Caco-2 (cell line): ENCODE measurements at regions not wholly inside any gene's neighbourhood (a gene's known extent, or its start where the extent isn't known, plus 50 kb on each side); places are given as distances from the start of the nearest gene placed in this dataset.

Source experiments
- BruUV-seq: library from RNA; stranded (reverse); fragments of 400-500 nt; replicated peaks from 2 replicates; lab custom pipeline; 2021; lab: Mats Ljungman, UMichigan
- CTCF ChIA-PET: fragments of 300-600 bp; sonication (Branson Sonifier 250); formaldehyde crosslinking; loops from one replicate; lab custom pipeline; 2022; ENCODE audit warnings: antibody characterized with exemption; lab: Charles Lee
- POLR2A ChIA-PET: fragments of 300-600 bp; sonication (Branson Sonifier 250); formaldehyde crosslinking; loops from one replicate; lab custom pipeline; 2022; ENCODE audit warnings: antibody characterized with exemption; lab: Charles Lee
- DNase-seq, 2 experiments: peaks; one replicate each; pipeline versions ENCODE4 v3.0.0 to v3.0.0-alpha.2; 2020 to 2022
- H3K27me3 ChIP-seq: replicated peaks from 2 replicates; pipeline ENCODE4 v1.6.0; 2011; ENCODE audit warnings: low read length; ENCODE audit not compliant: control insufficient read depth, insufficient read depth
- H3K36me3 ChIP-seq: 2 replicates; pipeline ENCODE4 v1.5.1; 2011; ENCODE audit warnings: low read length; ENCODE audit not compliant: control insufficient read depth, insufficient read depth
- H3K4me1 ChIP-seq: fragments of 250-450 bp; sonication (Bioruptor Pico); 2 replicates; pipeline ENCODE4 v1.5.1; 2020; ENCODE audit warnings: mild to moderate bottlenecking
- H3K4me3 ChIP-seq: 2 replicates; pipeline ENCODE4 v1.5.1; 2011; ENCODE audit warnings: low read depth, mild to moderate bottlenecking, control low read depth, low read length
- H3K9me3 ChIP-seq: fragments of 250-450 bp; sonication (Bioruptor Pico); 2 replicates; pipeline ENCODE4 v1.5.1; 2020; ENCODE audit warnings: mild to moderate bottlenecking, moderate library complexity
- H3K27ac Mint-ChIP-seq: one replicate; pipeline ENCODE4 v1.8.0; 2022; ENCODE audit warnings: mixed read lengths; ENCODE audit not compliant: unreplicated experiment
- H3K27me3 Mint-ChIP-seq: one replicate; pipeline ENCODE4 v1.8.0; 2022; ENCODE audit warnings: mixed read lengths; ENCODE audit not compliant: insufficient read depth, unreplicated experiment
- H3K36me3 Mint-ChIP-seq: one replicate; pipeline ENCODE4 v1.8.0; 2022; ENCODE audit warnings: mild to moderate bottlenecking, mixed read lengths; ENCODE audit not compliant: insufficient read depth, unreplicated experiment
- H3K4me1 Mint-ChIP-seq: one replicate; pipeline ENCODE4 v1.8.0; 2022; ENCODE audit warnings: low read depth, mixed read lengths; ENCODE audit not compliant: unreplicated experiment
- H3K4me3 Mint-ChIP-seq: one replicate; pipeline ENCODE4 v1.8.0; 2022; ENCODE audit warnings: mild to moderate bottlenecking, moderate library complexity, mixed read lengths; ENCODE audit not compliant: unreplicated experiment
- H3K9me3 Mint-ChIP-seq: one replicate; pipeline ENCODE4 v1.8.0; 2022; ENCODE audit warnings: mixed read lengths; ENCODE audit not compliant: unreplicated experiment
- intact Hi-C: fragments of 100-400 bp; cut with micrococcal nuclease; formaldehyde crosslinking; loops from one replicate; pipeline ENCODE4 v1.10.0; 2022; ENCODE audit not compliant: unreplicated experiment
- TF ChIP-seq, protein P1 (sequence below), 2 experiments: fragments of 200-600 bp in 1 of 2; IDR thresholded peaks; 1 replicate in 1 of 2; 2 replicates in 1 of 2; pipeline versions ENCODE4 v1.5.1 to v1.8.0; 2011 to 2022; ENCODE audit warnings: antibody characterized with exemption in 1 of 2, control low read depth in 1 of 2, inconsistent platforms in 1 of 2, low read depth in 1 of 2, low read length in 1 of 2, mild to moderate bottlenecking in 1 of 2, moderate library complexity in 1 of 2; ENCODE audit not compliant: insufficient read depth in 1 of 2, severe bottlenecking in 1 of 2, unreplicated experiment in 1 of 2

DNA sequence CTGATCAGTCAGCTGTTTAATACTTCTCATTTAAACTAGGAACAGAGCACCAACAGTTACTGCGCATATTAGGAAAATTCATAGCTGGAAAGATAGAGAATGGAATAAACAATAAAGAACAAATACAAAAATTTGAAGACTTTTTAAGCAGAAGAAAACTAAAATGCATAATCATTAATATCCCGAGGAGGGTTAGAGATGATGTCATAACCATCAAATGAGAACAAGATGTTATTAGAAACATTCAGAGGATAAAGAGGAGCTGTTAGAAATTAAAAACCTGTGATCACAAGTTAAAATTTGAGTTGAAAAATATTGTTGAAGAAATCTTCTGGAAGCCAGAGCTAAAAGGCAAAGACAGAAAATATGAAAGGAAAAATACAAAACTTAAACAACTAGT is 54.0 kb upstream of the ALKAL2 start:
- Mint-ChIP-seq H3K27me3 (peaks cover 18% of the 10 kb centered on the region), H3K4me3 (no peak overlapping the region), H3K27ac (no peak overlapping the region), H3K36me3 (no peaks in the 10 kb centered on the region), H3K4me1 (no peaks in the 10 kb centered on the region), H3K9me3 (peaks cover 27% of the 10 kb centered on the region)
- TF ChIP-seq, protein P1, sequence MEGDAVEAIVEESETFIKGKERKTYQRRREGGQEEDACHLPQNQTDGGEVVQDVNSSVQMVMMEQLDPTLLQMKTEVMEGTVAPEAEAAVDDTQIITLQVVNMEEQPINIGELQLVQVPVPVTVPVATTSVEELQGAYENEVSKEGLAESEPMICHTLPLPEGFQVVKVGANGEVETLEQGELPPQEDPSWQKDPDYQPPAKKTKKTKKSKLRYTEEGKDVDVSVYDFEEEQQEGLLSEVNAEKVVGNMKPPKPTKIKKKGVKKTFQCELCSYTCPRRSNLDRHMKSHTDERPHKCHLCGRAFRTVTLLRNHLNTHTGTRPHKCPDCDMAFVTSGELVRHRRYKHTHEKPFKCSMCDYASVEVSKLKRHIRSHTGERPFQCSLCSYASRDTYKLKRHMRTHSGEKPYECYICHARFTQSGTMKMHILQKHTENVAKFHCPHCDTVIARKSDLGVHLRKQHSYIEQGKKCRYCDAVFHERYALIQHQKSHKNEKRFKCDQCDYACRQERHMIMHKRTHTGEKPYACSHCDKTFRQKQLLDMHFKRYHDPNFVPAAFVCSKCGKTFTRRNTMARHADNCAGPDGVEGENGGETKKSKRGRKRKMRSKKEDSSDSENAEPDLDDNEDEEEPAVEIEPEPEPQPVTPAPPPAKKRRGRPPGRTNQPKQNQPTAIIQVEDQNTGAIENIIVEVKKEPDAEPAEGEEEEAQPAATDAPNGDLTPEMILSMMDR (IDR thresholded peaks at IDR 0.05; ENCODE audit: insufficient read depth in 1 of 2, low read depth in 1 of 2, low read length in 1 of 2, severe bottlenecking in 1 of 2, unreplicated experiment in 1 of 2), result no peak
- Histone ChIP-seq H3K36me3 (no peaks in the 10 kb centered on the region), H3K9me3 (peaks cover 10% of the 10 kb centered on the region; the same call in 1 of the 2 replicates), H3K4me3 (no peak overlapping the region), H3K27me3 (no peaks in the 10 kb centered on the region), H3K4me1 (no peaks in the 10 kb centered on the region)
- POLR2A ChIA-PET, result no interaction called here
- no peak for DNase-seq
- BruUV-seq, result no TSS peak
- intact Hi-C loops, result no loop called here
- CTCF ChIA-PET, result no interaction called here

DNA sequence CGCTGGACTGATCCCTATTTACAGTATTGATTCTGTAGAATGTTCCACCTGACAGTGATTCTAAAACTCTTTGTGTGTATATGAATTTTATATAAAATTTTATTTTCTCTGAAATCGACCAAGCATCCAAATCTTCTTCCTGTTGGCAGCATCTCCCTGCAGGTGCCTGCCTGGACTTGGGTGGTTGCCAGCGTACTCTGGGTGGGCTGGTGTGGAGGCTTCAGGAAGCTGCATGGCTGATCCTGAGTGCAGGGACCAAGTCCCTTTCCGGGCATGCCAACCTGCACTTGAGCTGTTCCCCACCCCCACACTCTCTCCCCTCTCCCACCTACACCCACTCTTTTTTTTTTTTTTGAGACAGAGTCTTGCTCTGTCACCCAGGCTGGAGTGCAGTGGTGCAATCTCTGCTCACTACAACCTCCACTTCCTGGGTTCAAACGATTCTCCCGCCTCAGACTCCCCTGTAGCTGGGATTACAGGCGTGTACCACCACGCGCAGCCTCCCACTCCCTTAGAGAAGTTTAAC is 53.2 kb upstream of the ALKAL2 start:
- no peaks in the 10 kb centered on the region for H3K36me3 Mint-ChIP-seq
- H3K27ac Mint-ChIP-seq, result no peak overlapping the region
- Histone ChIP-seq H3K4me3 (no peak overlapping the region), H3K36me3 (no peaks in the 10 kb centered on the region), H3K9me3 (peaks cover 15% of the 10 kb centered on the region; the same call in 1 of the 2 replicates), H3K27me3 (no peaks in the 10 kb centered on the region), H3K4me1 (no peaks in the 10 kb centered on the region)
- ChIA-PET CTCF (no interaction called here), POLR2A (no interaction called here)
- intact Hi-C loops, result no loop called here
- no peak for DNase-seq
- no peaks in the 10 kb centered on the region for H3K4me1 Mint-ChIP-seq
- H3K4me3 Mint-ChIP-seq, result no peak overlapping the region
- BruUV-seq, result no TSS peak
- TF ChIP-seq, protein P1 (IDR thresholded peaks at IDR 0.05; ENCODE audit: insufficient read depth in 1 of 2, low read depth in 1 of 2, low read length in 1 of 2, severe bottlenecking in 1 of 2, unreplicated experiment in 1 of 2), result no peak
- H3K27me3 Mint-ChIP-seq, result peaks cover 12% of the 10 kb centered on the region
- peaks cover 35% of the 10 kb centered on the region for H3K9me3 Mint-ChIP-seq
